OCI-LY3 (cell line): ENCODE measurements at regions not wholly inside any gene's neighbourhood (a gene's known extent, or its start where the extent isn't known, plus 50 kb on each side); places are given as distances from the start of the nearest gene placed in this dataset.

ENCODE experiments used
- H2AFZ ChIP-seq: fragments of 200-600, 300-600 bp; shearing (Covaris generic); 2 replicates; pipeline ENCODE4 v1.6.0; 2014; ENCODE audit warnings: antibody characterized with exemption, low read depth, low read length
- H3K27ac ChIP-seq: fragments of 200-600, 300-600 bp; sonication (generic); 2 replicates; pipeline ENCODE4 v1.5.1; 2014; ENCODE audit warnings: mild to moderate bottlenecking, low read length, moderate library complexity, mixed read lengths
- H3K27me3 ChIP-seq: fragments of 200-600, 300-600 bp; sonication (generic); 2 replicates; pipeline ENCODE4 v1.6.1; 2014; ENCODE audit warnings: low read depth, low read length, mixed read lengths
- H3K36me3 ChIP-seq: fragments of 200-600, 300-600 bp; sonication (generic); replicated peaks from 2 replicates; pipeline ENCODE3; 2014; ENCODE audit warnings: low read depth, low read length, mixed read lengths
- H3K4me1 ChIP-seq: fragments of 300-600, 200-600 bp; sonication (generic); 2 replicates; pipeline ENCODE4 v1.6.1; 2014; ENCODE audit warnings: low read length, mixed read lengths
- H3K4me2 ChIP-seq: fragments of 200-600, 300-600 bp; sonication (generic); 2 replicates; pipeline ENCODE4 v1.6.1; 2014; ENCODE audit warnings: low read length, mixed read lengths
- H3K4me3 ChIP-seq: fragments of 300-600, 200-600 bp; sonication (generic); 2 replicates; pipeline ENCODE4 v1.5.1; 2014; ENCODE audit warnings: antibody characterized with exemption, mild to moderate bottlenecking, low read length, moderate library complexity
- H3K79me2 ChIP-seq: fragments of 300-600, 200-600 bp; shearing (Covaris generic); 2 replicates; pipeline ENCODE4 v1.6.1; 2014; ENCODE audit warnings: mild to moderate bottlenecking, low read length, mixed read lengths
- H3K9ac ChIP-seq: fragments of 300-600, 200-600 bp; shearing (Covaris generic); 2 replicates; pipeline ENCODE4 v1.6.0; 2014; ENCODE audit warnings: mild to moderate bottlenecking, low read length, moderate library complexity
- H3K9me3 ChIP-seq: fragments of 200-600, 300-600 bp; shearing (Covaris generic); 2 replicates; pipeline ENCODE4 v1.6.1; 2014; ENCODE audit warnings: low read length, mixed read lengths; ENCODE audit not compliant: insufficient read depth
- H4K20me1 ChIP-seq: fragments of 200-600, 300-600 bp; sonication (generic); 2 replicates; pipeline ENCODE4 v1.6.1; 2016; ENCODE audit warnings: low read length, mixed read lengths; ENCODE audit not compliant: insufficient read depth
- EZH2phosphoT487 ChIP-seq: fragments of 200-600 bp; shearing (Covaris generic); IDR thresholded peaks from 2 replicates; pipeline ENCODE4 v1.6.1; 2018; ENCODE audit warnings: antibody characterized with exemption, mixed run types, low read depth
- TF ChIP-seq, protein P1 (sequence below): fragments of 200-600, 300-600 bp; sonication (generic); IDR thresholded peaks from 2 replicates; pipeline ENCODE4 v1.5.1; 2014; ENCODE audit warnings: antibody characterized with exemption, low read length, low read depth

DNA sequence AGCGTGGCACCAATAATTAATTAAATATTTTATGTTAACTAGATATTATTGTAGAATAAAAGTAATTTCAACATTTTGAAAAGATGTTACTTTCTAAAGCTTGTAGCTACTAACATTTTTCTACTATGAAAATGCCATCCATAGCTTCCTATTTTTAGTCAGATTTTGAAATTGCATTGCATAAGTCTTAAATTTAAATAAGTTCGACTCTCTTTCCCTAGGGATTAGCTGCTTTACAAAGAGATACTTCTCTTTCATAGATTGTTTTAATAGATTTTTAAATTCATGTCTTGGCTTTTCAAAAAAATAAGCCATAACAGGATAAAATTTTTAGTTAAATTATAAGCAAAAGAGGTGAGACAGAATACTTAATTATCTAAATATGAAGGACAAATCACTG lies 1279.6 kb downstream of the KCNT2 start:
- peaks cover 3% of the 10 kb centered on the region; the same call in 1 of the 2 replicates for H3K27me3 ChIP-seq
- H3K9me3 ChIP-seq = no peaks in the 10 kb centered on the region
- no peak for TF ChIP-seq EZH2phosphoT487
- H3K36me3 ChIP-seq = no peaks in the 10 kb centered on the region
- H3K4me2 ChIP-seq = no peak overlapping the region
- no peak overlapping the region for H2AFZ ChIP-seq
- H3K79me2 ChIP-seq = no peaks in the 10 kb centered on the region
- no peak overlapping the region for H3K4me3 ChIP-seq
- H3K4me1 ChIP-seq = peaks cover 22% of the 10 kb centered on the region
- no peak overlapping the region for H3K9ac ChIP-seq
- H3K27ac ChIP-seq = no peak overlapping the region
- H4K20me1 ChIP-seq = no peaks in the 10 kb centered on the region

- Histone ChIP-seq H3K9me3 (no peaks in the 10 kb centered on the region), H3K9ac (no peak overlapping the region), H3K4me2 (no peak overlapping the region), H3K27me3 (peaks cover 3% of the 10 kb centered on the region; the same call in 1 of the 2 replicates), H3K27ac (no peak overlapping the region), H3K79me2 (no peaks in the 10 kb centered on the region), H3K36me3 (no peaks in the 10 kb centered on the region), H4K20me1 (no peaks in the 10 kb centered on the region), H2AFZ (no peak overlapping the region), H3K4me1 (peaks cover 22% of the 10 kb centered on the region), H3K4me3 (no peak overlapping the region)
- TF ChIP-seq EZH2phosphoT487 = no peak
- TF ChIP-seq, protein P1, sequence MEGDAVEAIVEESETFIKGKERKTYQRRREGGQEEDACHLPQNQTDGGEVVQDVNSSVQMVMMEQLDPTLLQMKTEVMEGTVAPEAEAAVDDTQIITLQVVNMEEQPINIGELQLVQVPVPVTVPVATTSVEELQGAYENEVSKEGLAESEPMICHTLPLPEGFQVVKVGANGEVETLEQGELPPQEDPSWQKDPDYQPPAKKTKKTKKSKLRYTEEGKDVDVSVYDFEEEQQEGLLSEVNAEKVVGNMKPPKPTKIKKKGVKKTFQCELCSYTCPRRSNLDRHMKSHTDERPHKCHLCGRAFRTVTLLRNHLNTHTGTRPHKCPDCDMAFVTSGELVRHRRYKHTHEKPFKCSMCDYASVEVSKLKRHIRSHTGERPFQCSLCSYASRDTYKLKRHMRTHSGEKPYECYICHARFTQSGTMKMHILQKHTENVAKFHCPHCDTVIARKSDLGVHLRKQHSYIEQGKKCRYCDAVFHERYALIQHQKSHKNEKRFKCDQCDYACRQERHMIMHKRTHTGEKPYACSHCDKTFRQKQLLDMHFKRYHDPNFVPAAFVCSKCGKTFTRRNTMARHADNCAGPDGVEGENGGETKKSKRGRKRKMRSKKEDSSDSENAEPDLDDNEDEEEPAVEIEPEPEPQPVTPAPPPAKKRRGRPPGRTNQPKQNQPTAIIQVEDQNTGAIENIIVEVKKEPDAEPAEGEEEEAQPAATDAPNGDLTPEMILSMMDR = no peak
These were observed 1280.1 kb downstream of the KCNT2 start for GRCh38 chr1:195328102-195328501.

DNA sequence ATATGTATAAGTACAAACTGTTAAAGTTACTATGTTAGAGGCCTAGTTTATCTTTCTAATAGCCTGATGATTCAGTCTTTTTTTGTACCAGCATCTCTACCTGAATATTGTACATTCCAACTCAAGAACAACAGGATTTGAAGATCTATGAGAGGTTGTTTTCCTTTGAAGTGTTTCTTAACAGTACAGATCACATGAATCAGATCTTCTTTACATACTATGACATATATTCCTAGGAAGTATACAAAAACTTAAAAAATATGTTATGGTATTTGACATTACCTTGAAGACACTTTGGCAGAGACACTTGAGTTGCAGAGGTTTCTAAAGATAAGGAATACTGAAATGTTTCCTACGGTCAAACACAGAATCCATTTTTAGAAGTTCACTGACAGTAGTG lies 1280.9 kb downstream of the KCNT2 start:
- H3K4me2 ChIP-seq = no peak overlapping the region

GRCh38 chr1:195326325-195326724 lies 1281.9 kb downstream of the KCNT2 start:
- Histone ChIP-seq H3K4me3 (no peak overlapping the region), H4K20me1 (no peaks in the 10 kb centered on the region), H3K9ac (no peak overlapping the region), H3K27me3 (peaks cover 3% of the 10 kb centered on the region; the same call in 1 of the 2 replicates), H3K27ac (no peak overlapping the region), H3K79me2 (no peaks in the 10 kb centered on the region), H3K36me3 (no peaks in the 10 kb centered on the region), H3K4me1 (peaks cover 6% of the 10 kb centered on the region), H3K4me2 (no peak overlapping the region), H2AFZ (no peak overlapping the region), H3K9me3 (no peaks in the 10 kb centered on the region)
- TF ChIP-seq, protein P1 = no peak
- no peak for TF ChIP-seq EZH2phosphoT487

More for the DNA sequence above, 1280.9 kb downstream of the KCNT2 start:
- Histone ChIP-seq H3K36me3 (no peaks in the 10 kb centered on the region), H4K20me1 (no peaks in the 10 kb centered on the region), H3K4me3 (no peak overlapping the region), H3K27me3 (peaks cover 3% of the 10 kb centered on the region; the same call in 1 of the 2 replicates), H3K4me1 (peaks cover 16% of the 10 kb centered on the region), H3K9me3 (no peaks in the 10 kb centered on the region), H2AFZ (no peak overlapping the region), H3K27ac (no peak overlapping the region), H3K79me2 (no peaks in the 10 kb centered on the region), H3K9ac (no peak overlapping the region)
- TF ChIP-seq, protein P1 = no peak

DNA sequence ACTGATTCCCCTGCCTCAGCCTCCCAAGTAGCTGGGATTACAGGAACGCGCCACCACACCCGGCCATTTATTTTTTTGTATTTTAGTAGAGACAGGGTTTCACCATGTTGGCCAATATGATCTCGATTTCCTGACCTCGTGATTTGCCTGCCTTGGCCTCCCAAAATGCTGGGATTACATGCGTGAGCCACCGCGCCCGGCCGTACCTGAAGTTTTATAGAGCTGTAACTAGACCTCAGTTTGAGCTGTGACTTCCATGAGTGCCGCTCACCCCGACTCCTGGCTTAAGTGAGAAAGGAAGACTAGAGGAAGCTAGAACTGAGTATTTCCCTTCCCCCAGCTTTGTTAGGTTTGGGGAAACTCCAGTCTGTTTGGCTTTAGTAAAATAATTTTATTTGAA lies 1283.1 kb downstream of the KCNT2 start:
- Histone ChIP-seq H3K4me2 (no peak overlapping the region), H3K4me3 (no peak overlapping the region), H2AFZ (no peak overlapping the region), H3K79me2 (no peaks in the 10 kb centered on the region), H3K9me3 (no peaks in the 10 kb centered on the region), H3K27me3 (no peaks in the 10 kb centered on the region), H3K9ac (no peak overlapping the region), H4K20me1 (no peaks in the 10 kb centered on the region), H3K36me3 (no peaks in the 10 kb centered on the region), H3K4me1 (no peaks in the 10 kb centered on the region), H3K27ac (no peak overlapping the region)
- TF ChIP-seq, protein P1 = no peak
- TF ChIP-seq EZH2phosphoT487 = no peak
